Hepatocyte (in vitro differentiated cells): ENCODE measurements at regions not wholly inside any gene's neighbourhood (a gene's known extent, or its start where the extent isn't known, plus 50 kb on each side); places are given as distances from the start of the nearest gene placed in this dataset.

ENCODE experiments used
- EZH2phosphoT487 ChIP-seq: fragments of 200-600 bp; sonication (generic); IDR thresholded peaks from one replicate; pipeline ENCODE4 v1.6.1; 2018; ENCODE audit warnings: antibody characterized with exemption, mild to moderate bottlenecking, low read depth, moderate library complexity; ENCODE audit not compliant: unreplicated experiment, severe bottlenecking
- TF ChIP-seq, protein P1 (sequence below): fragments of 200-600 bp; sonication (generic); IDR thresholded peaks from 2 replicates; pipeline ENCODE4 v1.5.1; 2016; ENCODE audit warnings: antibody characterized with exemption, mild to moderate bottlenecking; ENCODE audit not compliant: poor library complexity

DNA sequence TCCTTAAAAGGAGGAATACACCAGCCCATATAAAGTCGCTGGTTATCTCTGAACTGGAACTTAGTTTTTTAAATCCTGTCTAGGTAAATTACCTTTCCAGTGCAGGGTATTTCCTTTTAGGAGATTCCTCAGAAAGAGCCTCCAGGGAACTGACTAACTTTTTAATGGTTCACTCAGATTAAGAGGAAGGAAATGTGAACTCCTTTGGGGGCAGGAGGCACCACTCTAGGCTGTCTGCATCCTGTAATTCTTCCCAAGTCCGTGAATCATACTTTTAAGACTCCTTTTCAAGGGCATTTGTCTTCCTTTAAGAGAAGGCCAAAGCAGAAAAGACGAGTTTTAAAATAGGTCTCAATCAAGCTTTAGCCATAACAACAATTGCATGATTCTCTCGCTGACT lies 871.2 kb upstream of the NR2F2 start:
- TF ChIP-seq, protein P1, sequence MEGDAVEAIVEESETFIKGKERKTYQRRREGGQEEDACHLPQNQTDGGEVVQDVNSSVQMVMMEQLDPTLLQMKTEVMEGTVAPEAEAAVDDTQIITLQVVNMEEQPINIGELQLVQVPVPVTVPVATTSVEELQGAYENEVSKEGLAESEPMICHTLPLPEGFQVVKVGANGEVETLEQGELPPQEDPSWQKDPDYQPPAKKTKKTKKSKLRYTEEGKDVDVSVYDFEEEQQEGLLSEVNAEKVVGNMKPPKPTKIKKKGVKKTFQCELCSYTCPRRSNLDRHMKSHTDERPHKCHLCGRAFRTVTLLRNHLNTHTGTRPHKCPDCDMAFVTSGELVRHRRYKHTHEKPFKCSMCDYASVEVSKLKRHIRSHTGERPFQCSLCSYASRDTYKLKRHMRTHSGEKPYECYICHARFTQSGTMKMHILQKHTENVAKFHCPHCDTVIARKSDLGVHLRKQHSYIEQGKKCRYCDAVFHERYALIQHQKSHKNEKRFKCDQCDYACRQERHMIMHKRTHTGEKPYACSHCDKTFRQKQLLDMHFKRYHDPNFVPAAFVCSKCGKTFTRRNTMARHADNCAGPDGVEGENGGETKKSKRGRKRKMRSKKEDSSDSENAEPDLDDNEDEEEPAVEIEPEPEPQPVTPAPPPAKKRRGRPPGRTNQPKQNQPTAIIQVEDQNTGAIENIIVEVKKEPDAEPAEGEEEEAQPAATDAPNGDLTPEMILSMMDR = no peak
- no peak for TF ChIP-seq EZH2phosphoT487
